HG02852 (cell line): ENCODE measurements at regions not wholly inside any gene's neighbourhood (a gene's known extent, or its start where the extent isn't known, plus 50 kb on each side); places are given as distances from the start of the nearest gene placed in this dataset.

ENCODE experiments used
- ATAC-seq: cut with Tn5 transposase; IDR thresholded peaks from one replicate; pipeline ENCODE4 v1.9.1; 2021; ENCODE audit warnings: mild to moderate bottlenecking, moderate library complexity; ENCODE audit not compliant: unreplicated experiment

DNA sequence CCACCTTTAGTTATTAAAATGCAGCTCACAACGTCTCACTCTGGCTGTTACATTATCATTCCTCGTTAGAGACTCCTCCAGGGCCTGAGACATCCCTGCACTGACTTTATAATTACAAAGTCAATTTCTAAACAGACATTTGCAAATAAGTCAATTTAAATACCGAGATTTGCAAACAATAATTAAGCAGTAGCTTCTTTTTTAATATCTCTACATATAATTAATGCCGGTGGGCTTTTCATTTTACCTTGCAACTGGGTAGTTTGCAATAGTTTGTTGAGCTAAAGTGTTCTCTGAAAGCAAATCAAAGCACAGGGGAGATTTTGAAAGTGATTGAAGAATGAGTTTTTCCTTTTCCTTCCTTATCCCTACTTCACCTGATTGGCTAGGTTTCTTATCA is 154.4 kb downstream of the TLR4 start:
- ATAC-seq: no peak

DNA sequence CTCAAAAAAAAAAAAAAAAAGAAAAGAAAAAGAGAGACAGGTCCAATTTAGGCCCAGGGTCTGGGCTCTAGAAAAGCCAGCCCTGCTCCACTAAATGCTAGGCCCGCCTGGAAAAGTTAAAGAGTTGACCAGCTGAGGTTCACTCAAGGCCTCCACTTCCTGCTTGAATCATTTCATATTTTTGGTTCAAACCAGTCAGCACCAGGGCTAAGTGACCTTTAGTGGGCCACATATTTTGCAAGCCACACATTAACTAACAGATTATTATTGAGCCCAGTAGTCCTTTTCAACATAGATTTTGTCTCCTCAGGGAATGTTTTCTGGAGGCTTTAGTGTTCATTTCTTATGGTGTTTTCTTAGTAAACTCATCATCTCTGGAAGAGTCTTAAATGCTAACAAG is 156.6 kb downstream of the TLR4 start:
- ATAC-seq: no peak

DNA sequence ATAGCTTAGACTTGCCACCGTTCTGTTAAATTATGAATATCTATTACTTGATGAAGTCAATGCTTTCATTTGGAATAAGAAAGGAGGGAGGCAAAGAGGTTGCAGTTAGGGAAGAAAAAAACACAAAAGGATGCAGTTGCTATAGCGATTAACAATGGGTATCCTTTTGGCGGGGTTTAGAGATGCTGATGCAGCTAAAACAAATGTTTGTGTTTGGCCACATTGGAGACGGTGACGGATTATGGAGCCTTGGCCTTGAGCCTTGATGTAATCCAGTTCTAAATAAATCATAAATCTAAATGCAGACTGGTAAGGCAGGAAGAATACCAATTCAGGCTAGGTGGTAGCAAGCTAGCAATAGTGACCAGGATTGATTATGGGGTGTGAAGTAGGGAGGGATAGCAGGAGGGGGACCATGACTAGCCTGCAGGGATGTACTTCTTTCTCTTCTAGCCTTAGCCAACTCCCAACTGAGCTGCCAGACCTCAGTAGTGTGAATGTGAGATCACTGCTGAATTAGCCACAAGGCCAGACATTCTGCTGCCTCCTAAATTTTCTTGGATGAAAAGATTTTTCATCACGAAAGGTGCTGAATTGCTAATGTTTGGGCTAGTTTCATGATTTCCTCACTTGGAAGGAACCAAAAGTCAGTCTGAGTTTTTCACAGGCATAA is 160.3 kb downstream of the TLR4 start:
- no peak for ATAC-seq

DNA sequence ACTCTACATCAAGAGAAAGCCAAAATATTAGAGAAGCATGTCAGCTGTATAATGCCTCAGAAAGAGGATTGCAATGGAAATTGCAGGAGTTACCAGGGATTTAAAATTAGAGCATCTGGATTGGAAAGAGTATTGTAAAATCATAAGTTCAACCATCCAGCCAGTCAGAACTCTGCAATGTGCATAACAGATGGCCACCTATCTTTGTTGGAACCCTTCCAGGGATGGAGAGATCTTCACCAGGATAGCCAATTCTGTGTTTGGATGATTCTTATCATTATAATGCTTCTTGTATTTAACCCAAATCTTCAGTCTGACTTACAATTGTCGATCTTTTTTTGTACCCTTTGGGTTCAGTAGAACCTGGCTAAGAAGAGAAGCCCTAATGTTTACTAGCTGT is 164.4 kb downstream of the TLR4 start:
- no peak for ATAC-seq

DNA sequence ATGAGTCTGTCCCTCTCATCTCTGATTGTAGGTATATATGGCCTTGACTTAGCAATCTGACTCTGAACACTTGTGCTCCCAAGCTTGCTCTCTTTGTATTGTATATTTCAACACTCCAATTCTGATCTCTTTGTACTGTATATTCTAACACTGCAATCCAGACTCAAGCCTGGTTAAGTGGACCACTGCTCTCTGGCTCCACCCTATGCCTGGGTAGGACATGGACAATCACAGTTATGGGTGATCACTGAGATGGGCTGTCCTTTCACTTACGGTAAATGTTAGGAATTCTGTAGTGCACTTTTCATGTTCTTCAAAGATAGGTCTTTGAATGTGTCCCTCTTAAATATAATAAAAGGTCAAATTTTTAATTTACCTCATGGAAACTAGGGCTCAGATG is 165.1 kb downstream of the TLR4 start:
- ATAC-seq: no peak

DNA sequence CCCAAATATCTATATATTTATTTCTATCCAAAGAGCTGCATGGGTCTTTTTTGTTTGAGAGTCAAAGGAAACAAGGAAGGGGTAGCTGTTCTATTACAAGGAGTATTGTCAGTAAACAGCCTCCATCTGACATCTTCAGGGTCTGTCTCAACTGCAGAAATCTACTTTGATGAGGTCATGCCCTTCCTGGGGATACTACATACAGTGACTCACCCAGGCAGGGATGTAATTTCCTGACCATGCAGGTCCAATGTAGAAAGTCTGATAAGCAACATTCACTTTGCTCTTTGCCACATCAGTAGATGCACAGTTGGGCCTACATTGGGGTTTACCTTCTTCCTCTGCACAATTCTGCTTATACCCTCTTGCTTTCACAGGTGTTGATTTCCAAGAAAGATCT is 165.5 kb downstream of the TLR4 start:
- no peak for ATAC-seq

DNA sequence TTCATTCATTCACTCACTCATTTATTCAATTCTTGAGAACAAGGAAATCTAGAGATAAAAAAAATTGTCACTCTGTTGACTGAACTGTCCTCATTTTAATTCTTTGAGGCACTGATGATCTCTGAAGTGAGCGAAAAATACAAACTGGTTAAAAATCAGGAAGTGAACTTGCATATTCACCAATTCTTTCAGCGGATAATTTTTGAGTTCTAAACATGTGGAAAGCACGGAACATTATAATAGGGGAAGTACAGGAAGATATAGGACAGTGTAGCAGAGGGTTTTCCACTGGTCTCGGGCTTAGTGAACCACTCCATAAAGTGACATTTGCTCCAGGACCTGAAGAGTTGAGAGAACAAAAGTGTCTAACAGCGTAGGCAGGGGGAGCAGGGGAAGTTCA is 169.5 kb downstream of the TLR4 start:
- ATAC-seq: no peak

DNA sequence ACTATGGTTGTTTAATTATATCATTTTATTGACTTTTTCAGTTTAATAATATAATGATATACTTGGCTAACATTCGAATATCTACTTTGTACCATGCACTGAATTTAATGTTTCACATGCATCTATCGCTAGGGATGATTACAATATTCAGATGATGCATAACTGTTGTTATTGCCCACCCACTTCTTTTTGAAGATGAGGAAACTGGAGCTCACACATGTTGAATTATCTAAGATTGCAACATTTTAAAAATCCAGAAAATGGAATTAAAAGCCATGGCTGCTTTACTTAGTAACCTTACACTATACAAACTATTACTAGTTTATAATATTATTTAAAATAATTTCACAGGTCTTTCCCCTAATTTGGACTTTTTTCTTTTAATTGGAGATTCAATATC is 171.7 kb downstream of the TLR4 start:
- ATAC-seq: no peak

DNA sequence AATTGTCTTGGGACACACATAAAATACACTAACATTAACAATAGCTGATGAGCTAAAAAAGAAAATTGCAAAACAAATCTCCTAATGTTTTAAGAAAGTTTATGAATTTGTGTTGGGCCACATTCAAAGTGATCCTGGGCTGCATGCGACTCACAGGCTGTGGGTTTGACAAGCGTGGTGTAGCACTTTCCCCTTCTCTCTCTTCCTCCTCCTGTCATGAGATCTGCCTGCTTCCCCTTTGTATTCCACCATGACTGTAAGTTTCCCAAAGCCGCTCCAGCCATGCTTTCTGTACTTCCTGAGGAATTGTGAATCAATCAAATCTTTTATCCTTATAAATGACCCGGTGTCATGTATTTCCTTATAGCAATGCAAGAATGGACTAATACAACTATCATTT is 178.0 kb downstream of the TLR4 start:
- ATAC-seq: no peak

DNA sequence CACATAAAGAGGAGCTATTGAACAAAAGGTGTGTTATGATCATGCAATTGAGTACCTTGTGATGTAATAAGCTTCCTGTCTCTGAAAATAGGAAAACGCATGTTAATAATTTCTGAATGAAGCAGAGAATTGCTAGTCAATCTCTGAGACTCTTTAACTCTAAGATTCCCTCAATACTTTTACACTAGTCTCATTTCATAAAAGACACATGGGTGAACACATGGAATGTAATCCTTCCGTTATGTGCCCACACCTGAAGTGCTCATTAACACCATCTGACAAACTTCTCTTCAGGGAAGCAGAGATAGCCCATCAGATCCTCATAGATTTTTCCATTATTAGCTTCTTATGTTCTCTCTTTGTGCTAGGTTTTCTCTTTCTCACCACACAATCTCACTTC is 182.4 kb downstream of the TLR4 start:
- ATAC-seq: no peak

DNA sequence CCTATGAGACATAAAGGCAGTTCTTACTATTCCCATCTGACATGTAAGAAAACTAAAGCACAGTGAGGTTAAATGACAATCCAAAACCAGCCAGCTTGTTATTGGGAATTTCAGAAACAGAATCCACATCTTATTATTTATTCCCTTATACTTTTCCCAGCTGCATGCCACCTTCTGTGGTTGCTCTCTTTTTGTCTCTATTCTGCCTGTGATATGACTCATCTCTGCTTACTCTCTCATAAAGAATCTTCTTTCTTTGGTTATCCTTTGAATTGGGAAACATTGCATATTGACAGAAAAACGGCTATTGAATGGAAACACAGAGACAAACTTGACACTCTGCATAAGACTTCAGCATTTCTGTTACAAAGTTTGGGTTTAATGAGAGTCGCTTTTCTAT is 183.2 kb downstream of the TLR4 start:
- ATAC-seq: no peak

DNA sequence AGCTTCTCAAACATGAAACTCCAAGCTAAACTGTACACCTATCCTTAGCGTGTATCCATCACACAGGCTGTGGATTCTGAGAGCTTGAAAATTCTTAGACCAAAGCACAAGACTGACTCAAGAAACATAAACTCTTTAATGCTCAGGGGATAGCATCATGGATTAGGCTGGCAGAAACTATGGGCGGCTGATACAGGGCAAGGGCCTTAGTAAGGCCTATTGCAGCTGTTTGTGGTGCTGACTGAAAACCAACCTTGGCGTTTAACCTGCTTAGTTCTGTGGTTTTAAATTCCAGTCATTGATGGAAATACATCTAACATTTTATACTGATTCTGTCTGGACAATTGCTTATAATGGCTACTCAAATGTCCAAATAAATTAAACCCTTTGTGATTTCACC is 183.7 kb downstream of the TLR4 start:
- no peak for ATAC-seq

DNA sequence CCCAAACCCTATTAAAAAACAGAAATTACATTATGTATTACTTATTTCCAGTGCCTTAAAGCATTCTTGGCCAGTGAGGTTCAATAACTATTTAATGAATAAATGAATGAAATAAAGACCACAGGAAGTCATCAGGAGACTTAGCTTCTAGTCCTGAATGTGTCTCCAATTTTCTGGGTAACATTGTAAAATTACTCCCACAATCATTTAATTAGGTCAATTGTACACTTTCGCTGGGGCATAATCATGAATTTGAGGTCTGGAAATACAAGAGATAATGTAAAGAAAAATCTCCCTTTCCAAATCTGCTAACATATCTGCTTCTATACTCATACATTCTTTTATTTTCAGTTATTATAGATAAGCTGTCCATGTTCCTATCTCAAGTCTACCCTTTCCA is 199.2 kb downstream of the TLR4 start:
- ATAC-seq: no peak

DNA sequence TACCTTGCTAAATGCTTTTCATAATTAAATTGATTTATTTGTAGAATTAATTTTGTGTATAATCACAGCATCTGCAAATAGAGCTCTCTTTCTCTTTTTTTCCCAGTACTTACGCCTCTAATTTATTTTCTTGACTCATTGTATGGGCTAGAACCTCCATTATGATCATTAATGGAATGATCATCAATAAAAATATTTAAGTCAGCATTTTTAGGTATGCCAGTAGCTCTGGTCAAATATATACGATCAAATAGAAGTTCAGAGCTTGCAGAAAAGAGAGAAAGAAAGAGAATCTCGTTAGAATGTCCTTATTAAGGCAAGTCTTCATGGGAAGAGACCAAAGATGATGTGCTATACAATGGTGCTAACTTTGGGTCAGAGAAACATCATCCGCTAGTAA is 202.6 kb downstream of the TLR4 start:
- no peak for ATAC-seq

DNA sequence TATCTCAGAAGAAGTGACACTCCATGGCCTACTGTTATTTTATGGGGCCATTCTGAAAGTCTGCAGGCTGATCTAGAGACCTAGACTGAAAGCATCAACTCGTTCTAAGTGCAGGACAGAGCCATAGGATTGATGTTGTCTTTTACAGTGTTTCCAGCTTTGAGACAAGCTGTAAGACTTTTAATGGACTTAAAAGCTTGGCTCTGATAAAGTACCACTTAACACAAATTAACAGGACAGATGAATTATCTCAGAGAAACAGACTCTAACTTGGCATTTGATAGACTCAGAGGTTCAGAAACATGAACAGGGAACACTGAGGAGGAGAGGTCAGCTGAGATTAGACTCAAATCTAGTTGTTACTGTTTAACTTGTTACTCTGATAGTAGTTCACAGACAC is 203.2 kb downstream of the TLR4 start:
- ATAC-seq: no peak

DNA sequence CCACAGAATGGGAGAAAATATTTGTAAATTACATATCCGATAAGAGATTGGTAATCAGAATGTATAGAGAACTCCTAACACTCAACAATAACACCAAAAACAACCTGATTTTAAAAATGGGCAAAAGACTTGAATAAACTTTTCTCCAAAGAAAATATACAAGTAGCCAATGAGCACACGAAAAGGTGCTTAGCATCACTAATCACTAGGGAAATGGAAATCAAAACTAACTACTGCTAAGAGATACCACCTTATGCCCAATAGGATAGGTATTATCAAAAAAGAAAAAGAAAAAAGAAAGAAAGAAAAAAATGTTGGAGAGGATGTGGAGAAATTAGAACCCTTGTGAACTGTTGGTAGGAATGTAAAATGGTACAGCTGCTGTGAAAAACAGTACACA is 212.1 kb downstream of the TLR4 start:
- ATAC-seq: no peak

DNA sequence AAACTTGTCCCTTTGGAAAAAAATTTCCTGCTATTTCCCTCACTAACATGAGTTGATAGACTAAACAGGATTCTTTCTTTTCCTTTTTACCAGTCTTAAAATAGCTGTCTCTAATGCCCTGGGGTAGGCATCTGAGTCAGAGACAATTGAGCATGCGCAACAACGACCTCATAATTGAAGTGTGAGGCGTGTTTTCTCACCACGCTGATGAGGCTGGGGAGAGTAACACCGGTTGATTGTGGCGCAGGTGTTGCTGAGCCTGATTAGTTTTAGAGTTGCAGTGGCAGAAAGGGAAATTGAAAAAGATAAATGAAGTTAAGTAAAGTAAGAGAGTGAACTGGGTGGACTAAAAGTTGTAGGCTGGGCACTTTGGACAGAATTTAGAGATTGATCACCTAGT is 213.7 kb downstream of the TLR4 start:
- ATAC-seq: no peak

DNA sequence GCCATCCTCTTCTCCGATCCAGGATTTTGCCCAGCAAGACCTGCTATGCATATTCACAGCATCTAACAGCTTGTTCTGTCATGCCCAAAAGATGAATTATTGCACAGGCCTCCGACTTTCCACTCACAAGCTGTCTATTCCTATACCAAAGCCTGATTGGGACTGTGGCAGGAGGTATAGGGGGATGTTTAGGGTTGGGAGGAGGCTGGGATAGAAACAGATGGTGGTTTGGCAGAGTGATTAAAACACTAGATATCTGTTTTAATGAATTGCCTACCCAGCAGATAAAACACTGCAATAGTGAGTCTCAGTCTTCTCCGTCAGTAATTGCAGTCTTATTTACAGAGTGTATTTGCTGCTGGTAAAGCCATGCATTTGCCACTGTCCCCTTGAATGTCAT is 215.3 kb downstream of the TLR4 start:
- no peak for ATAC-seq

DNA sequence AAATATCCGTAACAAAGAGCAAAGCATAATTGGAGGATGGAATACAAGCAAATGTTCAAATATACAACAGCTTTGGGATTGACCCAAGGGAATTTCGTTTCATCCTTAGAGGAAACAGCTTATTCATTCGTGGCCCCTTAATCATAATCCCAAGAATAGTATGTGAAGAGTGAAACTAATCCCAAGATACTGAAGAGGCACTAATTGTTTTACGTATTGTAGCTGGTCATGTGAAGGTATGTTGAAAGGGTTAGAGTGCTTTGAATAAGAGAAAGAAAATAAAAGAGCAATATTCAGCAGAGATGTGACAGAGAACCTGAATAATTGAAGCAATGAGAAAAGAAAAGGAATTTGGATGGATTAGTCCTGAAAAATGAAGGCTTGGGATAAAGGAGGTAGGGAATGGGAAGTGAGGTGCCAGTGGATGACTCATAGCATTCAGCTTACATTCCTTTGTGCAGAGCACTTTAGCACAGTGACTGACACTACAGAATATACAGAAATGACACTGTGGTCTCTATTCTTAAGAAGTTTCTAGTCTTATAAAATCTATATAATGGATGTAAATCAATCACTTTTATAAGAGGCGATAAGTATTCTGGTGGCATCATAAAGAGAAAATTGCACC is 221.9 kb downstream of the TLR4 start:
- no peak for ATAC-seq

DNA sequence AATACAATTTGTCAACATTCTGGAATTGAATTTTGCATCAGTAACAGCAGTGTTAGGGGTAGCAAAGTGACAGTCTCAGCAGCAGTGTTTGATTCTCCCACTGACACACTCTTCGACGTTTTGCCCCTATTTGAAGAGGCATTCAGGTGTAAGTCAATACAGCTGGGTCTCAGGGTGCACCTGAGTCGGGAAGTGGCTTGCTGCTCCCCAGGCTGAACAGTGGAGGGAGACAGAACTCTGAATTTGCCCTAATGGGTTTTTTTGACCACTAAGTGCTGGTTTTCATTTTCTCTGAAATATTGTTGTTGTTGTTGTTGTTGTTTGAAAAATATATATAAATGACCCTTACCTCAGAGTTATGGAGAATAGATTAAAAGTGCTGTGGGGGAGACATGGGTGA is 223.2 kb downstream of the TLR4 start:
- ATAC-seq: no peak

DNA sequence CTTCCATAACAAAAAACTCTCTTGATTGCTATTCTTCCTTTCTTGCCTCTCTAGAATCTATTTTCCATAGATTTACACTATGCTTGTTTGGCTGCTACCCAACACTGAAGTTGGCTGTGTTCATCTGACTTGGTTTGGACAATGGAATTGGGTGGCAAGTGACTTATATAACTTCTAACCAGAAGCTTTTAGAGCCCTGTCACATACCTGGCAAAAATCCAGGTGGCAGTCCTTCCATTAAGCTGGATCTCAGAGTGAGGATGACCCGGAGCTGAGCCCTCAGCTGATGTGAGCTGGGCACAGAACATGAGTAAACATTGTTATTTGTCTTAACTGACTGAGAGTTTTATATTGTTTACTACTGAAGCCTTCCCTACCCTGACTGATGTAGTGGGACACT is 225.7 kb downstream of the TLR4 start:
- ATAC-seq: no peak

DNA sequence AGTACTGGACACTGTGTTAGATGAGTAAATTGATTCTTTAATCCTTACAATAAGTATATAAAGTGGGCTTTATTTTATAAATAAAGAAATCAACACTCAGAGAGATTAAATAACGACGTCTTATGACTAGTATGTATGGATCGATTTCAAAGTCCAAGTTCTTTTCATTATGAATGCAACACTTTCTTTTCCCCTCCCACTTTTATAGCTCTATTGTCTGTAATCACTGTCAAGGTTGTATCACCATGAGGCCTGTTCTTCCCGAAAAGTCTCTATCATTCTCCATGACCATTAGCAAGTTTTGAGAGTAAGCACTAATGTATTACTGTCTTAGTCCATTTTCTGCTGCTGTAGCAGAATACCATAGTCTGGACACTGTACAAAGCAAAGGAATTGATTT is 228.4 kb downstream of the TLR4 start:
- ATAC-seq: no peak
